IPS-18a (cell line): ENCODE measurements at regions not wholly inside any gene's neighbourhood (a gene's known extent, or its start where the extent isn't known, plus 50 kb on each side); places are given as distances from the start of the nearest gene placed in this dataset.

Experiments used
- H3K27ac ChIP-seq: one replicate; pipeline ENCODE4 v1.5.1; 2013; ENCODE audit warnings: low read length
- H3K27me3 ChIP-seq: one replicate; pipeline ENCODE4 v1.6.1; 2013; ENCODE audit warnings: mild to moderate bottlenecking, low read length; ENCODE audit not compliant: control insufficient read depth, insufficient read depth
- H3K36me3 ChIP-seq: one replicate; pipeline ENCODE4 v1.6.1; 2013; ENCODE audit warnings: low read depth, low read length; ENCODE audit not compliant: control insufficient read depth
- H3K4me1 ChIP-seq: one replicate; pipeline ENCODE4 v1.6.1; 2013; ENCODE audit warnings: low read depth, low read length; ENCODE audit not compliant: control insufficient read depth
- H3K4me3 ChIP-seq: one replicate; pipeline ENCODE4 v1.5.1; 2013; ENCODE audit warnings: low read length
- H3K9ac ChIP-seq: one replicate; pipeline ENCODE4 v1.6.1; 2013; ENCODE audit warnings: mild to moderate bottlenecking, low read length, moderate library complexity
- H3K9me3 ChIP-seq: one replicate; pipeline ENCODE4 v1.6.1; 2013; ENCODE audit warnings: low read depth, low read length; ENCODE audit not compliant: control insufficient read depth

- H3K4me1 ChIP-seq = peaks cover 10% of the 10 kb centered on the region
- no peak overlapping the region for H3K27ac ChIP-seq
- no peak overlapping the region for H3K4me3 ChIP-seq
- no peaks in the 10 kb centered on the region for H3K36me3 ChIP-seq
- H3K27me3 ChIP-seq = no peaks in the 10 kb centered on the region
- no peaks in the 10 kb centered on the region for H3K9me3 ChIP-seq
- no peak overlapping the region for H3K9ac ChIP-seq
These were observed 218.0 kb downstream of the CTTN start for GRCh38 chr11:70616317-70616716.

GRCh38 chr11:70616938-70617654 lies 218.8 kb downstream of the CTTN start:
- no peaks in the 10 kb centered on the region for H3K9me3 ChIP-seq
- no peak overlapping the region for H3K27ac ChIP-seq
- peaks cover 4% of the 10 kb centered on the region for H3K4me1 ChIP-seq
- no peak overlapping the region for H3K4me3 ChIP-seq
- no peak overlapping the region for H3K9ac ChIP-seq
- H3K27me3 ChIP-seq = no peaks in the 10 kb centered on the region
- H3K36me3 ChIP-seq = no peaks in the 10 kb centered on the region

GRCh38 chr11:70618431-70619101 lies 220.2 kb downstream of the CTTN start:
- Histone ChIP-seq H3K9me3 (no peaks in the 10 kb centered on the region), H3K4me1 (no peaks in the 10 kb centered on the region), H3K27me3 (no peaks in the 10 kb centered on the region), H3K4me3 (no peak overlapping the region), H3K27ac (no peak overlapping the region), H3K9ac (no peak overlapping the region), H3K36me3 (no peaks in the 10 kb centered on the region)

GRCh38 chr11:70619591-70619990 lies 221.3 kb downstream of the CTTN start:
- H3K27me3 ChIP-seq = no peaks in the 10 kb centered on the region
- H3K9ac ChIP-seq = no peak overlapping the region
- no peak overlapping the region for H3K4me3 ChIP-seq
- H3K9me3 ChIP-seq = no peaks in the 10 kb centered on the region
- H3K4me1 ChIP-seq = no peaks in the 10 kb centered on the region
- no peak overlapping the region for H3K27ac ChIP-seq
- H3K36me3 ChIP-seq = no peaks in the 10 kb centered on the region

- Histone ChIP-seq H3K9me3 (no peaks in the 10 kb centered on the region), H3K36me3 (no peaks in the 10 kb centered on the region), H3K27me3 (no peaks in the 10 kb centered on the region), H3K9ac (no peak overlapping the region), H3K4me3 (no peak overlapping the region), H3K4me1 (no peaks in the 10 kb centered on the region), H3K27ac (no peak overlapping the region)
These were observed 222.3 kb downstream of the CTTN start for GRCh38 chr11:70620510-70621184.

- H3K4me1 ChIP-seq = no peaks in the 10 kb centered on the region
- H3K9ac ChIP-seq = no peak overlapping the region
- no peaks in the 10 kb centered on the region for H3K27me3 ChIP-seq
- no peaks in the 10 kb centered on the region for H3K36me3 ChIP-seq
- H3K4me3 ChIP-seq = no peak overlapping the region
- no peak overlapping the region for H3K27ac ChIP-seq
- no peaks in the 10 kb centered on the region for H3K9me3 ChIP-seq
These were observed 222.9 kb downstream of the CTTN start for GRCh38 chr11:70621241-70621640.

- H3K27ac ChIP-seq = no peak overlapping the region
- H3K4me3 ChIP-seq = no peak overlapping the region
- H3K4me1 ChIP-seq = no peaks in the 10 kb centered on the region
- H3K9me3 ChIP-seq = no peaks in the 10 kb centered on the region
- H3K27me3 ChIP-seq = no peaks in the 10 kb centered on the region
- no peak overlapping the region for H3K9ac ChIP-seq
- no peaks in the 10 kb centered on the region for H3K36me3 ChIP-seq
These were observed 223.8 kb downstream of the CTTN start for GRCh38 chr11:70622091-70622490.

- no peak overlapping the region for H3K4me3 ChIP-seq
- H3K27ac ChIP-seq = no peak overlapping the region
- no peak overlapping the region for H3K9ac ChIP-seq
- no peaks in the 10 kb centered on the region for H3K27me3 ChIP-seq
- H3K9me3 ChIP-seq = no peaks in the 10 kb centered on the region
- H3K36me3 ChIP-seq = no peaks in the 10 kb centered on the region
- H3K4me1 ChIP-seq = no peaks in the 10 kb centered on the region
These were observed 225.7 kb downstream of the CTTN start for GRCh38 chr11:70623906-70624597.

- H3K4me3 ChIP-seq = no peak overlapping the region
- no peaks in the 10 kb centered on the region for H3K36me3 ChIP-seq
- H3K9me3 ChIP-seq = no peaks in the 10 kb centered on the region
- H3K9ac ChIP-seq = no peak overlapping the region
- H3K4me1 ChIP-seq = no peaks in the 10 kb centered on the region
- no peaks in the 10 kb centered on the region for H3K27me3 ChIP-seq
- no peak overlapping the region for H3K27ac ChIP-seq
These were observed 226.3 kb downstream of the CTTN start for GRCh38 chr11:70624598-70624993.

- Histone ChIP-seq H3K27me3 (no peaks in the 10 kb centered on the region), H3K9ac (no peak overlapping the region), H3K4me3 (no peak overlapping the region), H3K4me1 (no peaks in the 10 kb centered on the region), H3K36me3 (no peaks in the 10 kb centered on the region), H3K27ac (no peak overlapping the region), H3K9me3 (no peaks in the 10 kb centered on the region)
These were observed 226.7 kb downstream of the CTTN start for GRCh38 chr11:70625051-70625450.
